ENCODE measurements at regions not wholly inside any gene's neighbourhood (a gene's known extent, or its start where the extent isn't known, plus 50 kb on each side); places are given as distances from the start of the nearest gene placed in this dataset.

- TF ChIP-seq CTCF (IDR thresholded peaks at IDR 0.05): no peak
- no peak for TF ChIP-seq POLR2A (IDR thresholded peaks at IDR 0.05)
- TF ChIP-seq POLR2AphosphoS5 (IDR thresholded peaks at IDR 0.05): no peak
- TF ChIP-seq EP300 (IDR thresholded peaks at IDR 0.05): no peak
Measured at GRCh38 chr14:83153081-83153480, 1619.4 kb upstream of the SEL1L start.
